ENCODE measurements at regions not wholly inside any gene's neighbourhood (a gene's known extent, or its start where the extent isn't known, plus 50 kb on each side); places are given as distances from the start of the nearest gene placed in this dataset.
"Not testable (repeated sequence)": the region's sequence is repeated elsewhere in the genome, so short reads cannot be mapped to it uniquely, and the experiment has no call there.

- peak overlapping the region in 1 of 21 experiments; percentile 27 for H3K27ac ChIP-seq
- no peak overlapping the region for H3K4me3 ChIP-seq
These were observed 77.7 kb upstream of the SOX13 start for GRCh38 chr1:203995228-203995627.

DNA sequence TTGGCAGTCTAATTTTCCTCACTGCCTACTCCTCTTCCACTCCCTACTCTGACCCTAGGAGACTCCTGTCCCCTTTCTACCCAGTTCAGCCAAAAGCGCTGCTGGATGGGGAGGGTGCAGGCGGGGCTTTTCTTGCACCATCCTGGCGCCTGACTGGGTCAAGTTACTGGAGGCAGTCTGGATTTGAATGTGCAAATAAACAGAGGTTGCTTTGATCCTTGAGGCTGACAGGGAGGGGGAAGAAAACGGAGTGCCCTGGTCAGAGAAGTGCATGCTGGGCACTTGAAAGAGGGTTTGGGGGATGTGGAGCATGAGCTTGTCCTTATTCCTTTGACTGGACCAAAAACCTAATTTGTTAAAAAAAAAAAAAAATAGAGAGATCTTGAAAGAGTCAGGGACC is 76.8 kb upstream of the SOX13 start:
- no peak overlapping the region for H3K27ac ChIP-seq

GRCh38 chr1:203998571-203998970 is 74.3 kb upstream of the SOX13 start:
- H3K4me3 ChIP-seq, result not testable (repeated sequence)

More for the DNA sequence above, 76.8 kb upstream of the SOX13 start:
- H3K4me3 ChIP-seq, result no peak overlapping the region

DNA sequence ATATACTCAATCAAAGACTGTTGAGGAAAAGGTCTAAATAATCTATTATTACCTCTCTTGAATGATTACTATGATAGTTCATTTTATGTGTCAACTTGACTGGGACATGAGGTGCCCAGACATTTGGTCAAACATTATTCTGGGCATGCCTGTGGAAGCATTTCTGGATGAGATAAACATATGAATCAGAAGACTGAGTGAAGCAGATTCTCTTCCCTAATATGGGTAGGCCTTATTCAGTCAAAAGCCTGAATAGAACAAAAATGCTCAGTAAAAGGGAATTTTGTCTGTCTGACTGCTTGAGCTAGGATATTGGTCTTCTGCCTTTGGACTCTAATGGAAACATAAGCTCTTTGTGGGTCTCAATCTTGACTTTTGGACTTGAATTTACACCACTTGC is 73.3 kb upstream of the SOX13 start:
- no peak overlapping the region for H3K27ac ChIP-seq
- no peak overlapping the region for H3K4me3 ChIP-seq

More at GRCh38 chr1:203998571-203998970, 74.3 kb upstream of the SOX13 start:
- H3K27ac ChIP-seq, result not testable (repeated sequence)

- H3K27ac ChIP-seq, result peak overlapping the region in 1 of 21 experiments; percentile 21
- H3K4me3 ChIP-seq, result no peak overlapping the region
These were observed 71.6 kb upstream of the SOX13 start for GRCh38 chr1:204001166-204001901.

DNA sequence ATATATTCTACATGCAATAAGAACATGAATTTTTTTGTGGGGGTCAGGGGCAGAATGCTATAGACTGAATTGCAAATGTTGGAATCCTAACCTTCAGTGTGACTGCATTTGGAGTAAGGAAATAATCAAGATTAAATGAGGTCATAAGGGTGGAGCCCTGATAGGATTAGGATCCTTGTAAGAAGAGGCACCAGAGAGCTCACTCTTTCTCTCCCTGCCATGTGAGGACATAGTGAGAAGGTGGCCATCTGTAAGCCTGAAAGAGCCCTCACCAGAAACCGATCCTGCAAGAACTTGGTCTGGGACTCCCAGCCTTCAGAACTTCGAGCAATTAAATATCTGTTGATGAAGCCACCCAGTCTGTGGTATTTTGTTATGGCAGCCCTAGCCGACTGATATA is 70.3 kb upstream of the SOX13 start:
- H3K27ac ChIP-seq, result no peak overlapping the region
- no peak overlapping the region for H3K4me3 ChIP-seq

GRCh38 chr1:204003536-204003935 is 69.4 kb upstream of the SOX13 start:
- Histone ChIP-seq H3K4me3 (no peak overlapping the region), H3K27ac (no peak overlapping the region)

DNA sequence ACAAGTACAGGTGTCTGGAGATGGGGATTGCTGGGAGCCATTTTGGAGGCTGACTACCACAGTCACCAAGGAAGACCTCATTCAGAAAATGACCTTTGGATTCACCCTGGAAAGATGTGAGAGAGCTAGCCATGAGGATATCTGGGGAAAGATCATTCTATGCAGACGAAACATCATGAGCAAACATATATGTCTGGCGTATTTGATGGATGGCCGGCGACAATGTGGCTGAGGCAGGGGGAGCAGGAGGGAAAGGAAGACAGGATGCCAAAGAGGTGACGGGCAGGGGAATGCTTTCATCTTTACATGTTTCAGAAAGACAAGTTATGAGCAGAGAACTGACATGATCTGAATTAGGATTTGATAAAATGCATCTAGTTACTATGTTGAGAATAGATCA is 61.5 kb upstream of the SOX13 start:
- Histone ChIP-seq H3K27ac (no peak overlapping the region), H3K4me3 (no peak overlapping the region)

DNA sequence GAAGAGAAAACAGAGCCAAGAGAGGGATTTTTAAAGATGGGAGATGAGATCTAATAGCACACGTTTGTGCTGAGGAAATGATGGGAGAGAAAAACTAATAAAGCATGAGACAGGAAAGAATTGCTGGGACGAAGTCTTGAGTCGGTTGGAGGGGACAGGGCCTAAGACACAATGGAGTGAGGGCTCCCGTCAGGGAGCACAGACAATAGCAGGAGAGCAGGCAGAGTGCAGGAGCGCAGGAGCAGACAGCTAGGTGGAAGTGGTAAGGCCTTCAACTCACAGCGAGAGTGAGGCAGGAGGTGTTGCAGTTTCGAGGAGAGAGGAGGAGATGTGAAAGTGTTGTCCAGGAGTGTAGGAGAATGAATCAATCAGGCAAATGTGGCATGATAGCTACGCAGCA is 59.9 kb upstream of the SOX13 start:
- Histone ChIP-seq H3K27ac (no peak overlapping the region), H3K4me3 (no peak overlapping the region)

DNA sequence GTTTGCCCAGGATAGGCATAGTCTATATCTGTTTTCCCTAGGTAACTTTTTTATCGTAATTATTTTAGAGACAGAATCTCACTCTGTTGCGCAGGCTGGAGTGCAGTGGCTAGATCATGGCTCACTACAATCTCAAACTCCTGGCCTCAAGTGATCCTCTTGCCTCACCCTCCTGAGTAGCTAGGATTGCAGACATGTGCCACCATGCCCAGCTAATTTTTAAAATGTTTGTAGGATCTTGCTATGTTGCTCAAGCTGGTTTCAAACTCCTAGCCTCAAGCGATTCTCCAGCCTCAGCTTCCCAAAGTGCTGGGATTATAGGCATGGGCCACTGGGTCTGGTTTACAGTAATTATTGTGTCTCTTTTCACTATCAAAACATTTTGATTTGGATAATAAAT is 58.6 kb upstream of the SOX13 start:
- H3K4me3 ChIP-seq, result no peak overlapping the region
- no peak overlapping the region for H3K27ac ChIP-seq

DNA sequence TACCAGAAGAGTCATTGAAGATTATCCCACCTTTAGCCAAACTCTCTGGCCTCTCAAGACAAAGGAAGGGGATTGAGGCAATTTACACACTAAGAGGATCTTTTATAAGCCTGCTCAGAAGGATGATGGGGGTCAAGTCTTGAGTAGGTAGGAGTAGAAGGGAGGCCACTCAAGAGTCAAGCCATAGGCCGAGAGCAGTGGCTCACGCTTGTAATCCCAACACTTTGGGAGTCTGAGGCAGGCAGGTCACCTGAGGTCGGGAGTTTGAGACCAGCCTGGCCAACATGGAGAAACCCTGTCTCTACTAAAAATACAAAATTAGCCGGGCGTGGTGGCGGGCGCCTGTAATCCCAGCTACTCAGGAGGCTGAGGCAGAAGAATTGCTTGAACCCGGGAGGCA is 58.0 kb upstream of the SOX13 start:
- not testable (repeated sequence) for H3K27ac ChIP-seq, H3K4me3 ChIP-seq

GRCh38 chr1:204017032-204017431 is 55.9 kb upstream of the SOX13 start:
- no peak overlapping the region for H3K4me3 ChIP-seq
- H3K27ac ChIP-seq, result no peak overlapping the region

DNA sequence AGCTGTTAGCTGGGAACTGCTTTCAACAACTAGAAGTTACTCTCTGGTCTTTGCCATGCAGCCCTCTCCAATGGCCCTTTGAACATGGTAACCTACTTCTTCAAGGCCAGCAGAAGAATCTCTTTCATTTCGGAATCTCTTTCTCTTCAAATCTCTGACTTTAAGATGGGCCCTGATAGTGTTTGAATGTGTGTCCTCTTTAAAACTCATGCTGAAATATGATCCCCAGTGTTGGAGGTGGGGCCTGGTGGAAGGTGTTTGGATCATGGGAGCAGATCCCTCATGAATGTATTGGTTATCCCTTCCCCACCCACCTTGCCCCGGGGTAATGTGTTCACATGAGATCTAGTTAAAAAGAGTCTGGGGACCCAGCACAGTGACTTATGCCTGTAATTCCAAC is 54.5 kb upstream of the SOX13 start:
- Histone ChIP-seq H3K4me3 (no peak overlapping the region), H3K27ac (no peak overlapping the region)

Measured in skin epidermis (tissue), 12 donors.